ENCODE measurements at regions not wholly inside any gene's neighbourhood (a gene's known extent, or its start where the extent isn't known, plus 50 kb on each side); places are given as distances from the start of the nearest gene placed in this dataset.

DNA sequence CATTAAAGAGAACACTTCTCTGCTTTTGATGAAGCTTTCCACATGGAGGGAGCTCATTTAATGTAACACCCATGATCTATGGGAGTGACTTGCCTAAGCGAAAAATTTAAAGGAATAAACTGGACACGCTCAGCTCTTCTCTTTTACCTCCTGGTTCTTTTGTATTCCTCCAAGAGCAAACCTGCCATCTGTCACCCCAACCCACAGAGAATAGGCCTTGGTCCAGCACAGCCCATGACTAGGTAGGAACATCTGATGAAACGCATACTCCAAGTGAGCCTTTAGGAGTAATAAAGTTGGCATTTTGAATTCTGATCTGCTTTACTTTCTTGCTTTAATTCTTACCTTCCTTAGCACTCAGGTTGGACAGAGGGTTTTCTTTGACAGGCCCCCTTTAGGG lies 389.0 kb downstream of the HNRNPD start (continued):
- TF ChIP-seq SRF (IDR thresholded peaks at IDR 0.05; ENCODE audit: low read depth, low read length) (no peak), TAF7 (optimal IDR thresholded peaks at IDR 0.05; ENCODE audit: borderline replicate concordance, low read depth, low read length) (no peak)

Data from H1 (cell line).